ENCODE measurements at regions not wholly inside any gene's neighbourhood (a gene's known extent, or its start where the extent isn't known, plus 50 kb on each side); places are given as distances from the start of the nearest gene placed in this dataset.
"Not testable (repeated sequence)": the region's sequence is repeated elsewhere in the genome, so short reads cannot be mapped to it uniquely, and the experiment has no call there.

GRCh38 chr4:123025398-123025797, 103.0 kb upstream of the NUDT6 start:
- TF ChIP-seq EZH2 (IDR thresholded peaks at IDR 0.05; ENCODE audit: low read length) (no peak), CTCF (optimal IDR thresholded peaks at IDR 0.05 in 1 of 3, IDR thresholded peaks at IDR 0.05 in 1 of 3, conservative IDR thresholded peaks at IDR 0.05 in 1 of 3; ENCODE audit: extremely low read depth in 1 of 3, insufficient read depth in 2 of 3, low read length in 3 of 3) (no peak)
- dilution Hi-C loops (cut with MboI; ENCODE audit: extremely low pct_ligation_motif_present, low sequenced_read_pairs), result no loop called here
- H3K79me2 ChIP-seq (ENCODE audit: control insufficient read depth, insufficient read depth, low read length), result no peaks in the 10 kb centered on the region
- no peaks in the 10 kb centered on the region for H3K36me3 ChIP-seq (ENCODE audit: control insufficient read depth in 2 of 2, extremely low read depth in 1 of 2, insufficient read depth in 2 of 2, low read length in 2 of 2)
- DNase-seq (ENCODE audit: low read depth, low spot score) (no peak), FAIRE-seq (peak; percentile 34)
- no peaks in the 10 kb centered on the region for H3K27me3 ChIP-seq (ENCODE audit: control insufficient read depth, extremely low read depth, insufficient read depth, low read length)
- no peak overlapping the region for H3K4me2 ChIP-seq (ENCODE audit: control insufficient read depth, extremely low read depth, insufficient read depth, low read depth, low read length)
- no peak overlapping the region for H3K4me3 ChIP-seq (ENCODE audit: control insufficient read depth in 2 of 3, extremely low read depth in 1 of 3, insufficient read depth in 2 of 3, low read depth in 1 of 3, low read length in 3 of 3)
- no peaks in the 10 kb centered on the region for H3K9me3 ChIP-seq (ENCODE audit: control insufficient read depth, low read depth, low read length)
- no peaks in the 10 kb centered on the region for H3K9me1 ChIP-seq (ENCODE audit: control insufficient read depth, extremely low read depth, insufficient read depth, low read length)
- peaks cover 10% of the 10 kb centered on the region for H3K4me1 ChIP-seq (ENCODE audit: control insufficient read depth, extremely low read depth, insufficient read depth, low read length)
- H4K20me1 ChIP-seq (ENCODE audit: control insufficient read depth, extremely low read depth, insufficient read depth, low read length), result no peaks in the 10 kb centered on the region
- H3K9ac ChIP-seq (ENCODE audit: control insufficient read depth, extremely low read depth, insufficient read depth, low read length), result no peak overlapping the region
- no peak overlapping the region for H2AFZ ChIP-seq (ENCODE audit: control insufficient read depth, low read length)
- no peak overlapping the region for H3K27ac ChIP-seq (ENCODE audit: control insufficient read depth, insufficient read depth, low read length)

GRCh38 chr4:123026015-123026414, 103.6 kb upstream of the NUDT6 start:
- FAIRE-seq, result peak; percentile 93
- H3K27ac ChIP-seq (ENCODE audit: control insufficient read depth, insufficient read depth, low read length); H3K9me3 ChIP-seq (ENCODE audit: control insufficient read depth, low read depth, low read length); H3K79me2 ChIP-seq (ENCODE audit: control insufficient read depth, insufficient read depth, low read length); H3K27me3 ChIP-seq (ENCODE audit: control insufficient read depth, extremely low read depth, insufficient read depth, low read length); H3K9ac ChIP-seq (ENCODE audit: control insufficient read depth, extremely low read depth, insufficient read depth, low read length); H4K20me1 ChIP-seq (ENCODE audit: control insufficient read depth, extremely low read depth, insufficient read depth, low read length); dilution Hi-C loops (cut with MboI; ENCODE audit: extremely low pct_ligation_motif_present, low sequenced_read_pairs); H3K36me3 ChIP-seq (ENCODE audit: control insufficient read depth in 2 of 2, extremely low read depth in 1 of 2, insufficient read depth in 2 of 2, low read length in 2 of 2); H3K4me2 ChIP-seq (ENCODE audit: control insufficient read depth, extremely low read depth, insufficient read depth, low read depth, low read length); H3K9me1 ChIP-seq (ENCODE audit: control insufficient read depth, extremely low read depth, insufficient read depth, low read length); H3K4me3 ChIP-seq (ENCODE audit: control insufficient read depth in 2 of 3, extremely low read depth in 1 of 3, insufficient read depth in 2 of 3, low read depth in 1 of 3, low read length in 3 of 3); H2AFZ ChIP-seq (ENCODE audit: control insufficient read depth, low read length): not testable (repeated sequence)
- DNase-seq (ENCODE audit: low read depth, low spot score), result peak; percentile 25
- peaks cover 16% of the 10 kb centered on the region for H3K4me1 ChIP-seq (ENCODE audit: control insufficient read depth, extremely low read depth, insufficient read depth, low read length)

- TF ChIP-seq EZH2 (IDR thresholded peaks at IDR 0.05; ENCODE audit: low read length) (no peak), CTCF (optimal IDR thresholded peaks at IDR 0.05 in 1 of 3, IDR thresholded peaks at IDR 0.05 in 1 of 3, conservative IDR thresholded peaks at IDR 0.05 in 1 of 3; ENCODE audit: extremely low read depth in 1 of 3, insufficient read depth in 2 of 3, low read length in 3 of 3) (no peak)
- Histone ChIP-seq H3K79me2 (ENCODE audit: control insufficient read depth, insufficient read depth, low read length) (no peaks in the 10 kb centered on the region), H2AFZ (ENCODE audit: control insufficient read depth, low read length) (peak overlapping the region; percentile 20), H3K9me1 (ENCODE audit: control insufficient read depth, extremely low read depth, insufficient read depth, low read length) (no peaks in the 10 kb centered on the region), H3K9me3 (ENCODE audit: control insufficient read depth, low read depth, low read length) (no peaks in the 10 kb centered on the region), H3K4me1 (ENCODE audit: control insufficient read depth, extremely low read depth, insufficient read depth, low read length) (peaks cover 11% of the 10 kb centered on the region), H3K27me3 (ENCODE audit: control insufficient read depth, extremely low read depth, insufficient read depth, low read length) (no peaks in the 10 kb centered on the region), H3K27ac (ENCODE audit: control insufficient read depth, insufficient read depth, low read length) (no peak overlapping the region), H3K4me2 (ENCODE audit: control insufficient read depth, extremely low read depth, insufficient read depth, low read depth, low read length) (no peak overlapping the region), H3K36me3 (ENCODE audit: control insufficient read depth in 2 of 2, extremely low read depth in 1 of 2, insufficient read depth in 2 of 2, low read length in 2 of 2) (no peaks in the 10 kb centered on the region), H4K20me1 (ENCODE audit: control insufficient read depth, extremely low read depth, insufficient read depth, low read length) (no peaks in the 10 kb centered on the region), H3K9ac (ENCODE audit: control insufficient read depth, extremely low read depth, insufficient read depth, low read length) (no peak overlapping the region), H3K4me3 (ENCODE audit: control insufficient read depth in 2 of 3, extremely low read depth in 1 of 3, insufficient read depth in 2 of 3, low read depth in 1 of 3, low read length in 3 of 3) (no peak overlapping the region)
- peak; percentile 34 for FAIRE-seq
- DNase-seq (ENCODE audit: low read depth, low spot score), result no peak
- dilution Hi-C loops (cut with MboI; ENCODE audit: extremely low pct_ligation_motif_present, low sequenced_read_pairs), result no loop called here
Observed at GRCh38 chr4:123031664-123032063, 109.3 kb upstream of the NUDT6 start.

Data from keratinocyte (primary cell).